Gastrocnemius medialis (tissue), 4 donors: ENCODE measurements at regions not wholly inside any gene's neighbourhood (a gene's known extent, or its start where the extent isn't known, plus 50 kb on each side); places are given as distances from the start of the nearest gene placed in this dataset.

Experiments used
- CTCF ChIP-seq, 5 experiments: fragments of 450-650 bp in 3 of 5; fragments of 200-600 bp in 2 of 5; sonication (generic) in 2 of 5; IDR thresholded peaks in 4 of 5; conservative IDR thresholded peaks in 1 of 5; 1 replicate in 4 of 5; 2 replicates in 1 of 5; pipeline ENCODE4 v1.5.1; 2016 to 2019; ENCODE audit warnings: antibody characterized with exemption in 5 of 5, mild to moderate bottlenecking in 3 of 5, moderate library complexity in 3 of 5
- POLR2A ChIP-seq, 2 donors: fragments of 450-650 bp; IDR thresholded peaks; one replicate each; pipeline ENCODE4 v1.6.1; 2017; ENCODE audit warnings: antibody characterized with exemption in 2 of 2, mild to moderate bottlenecking in 2 of 2, moderate library complexity in 2 of 2

GRCh38 chr13:47553329-47553977 is 447.6 kb downstream of the SUCLA2 start:
- TF ChIP-seq CTCF (IDR thresholded peaks at IDR 0.05 in 4 of 5, conservative IDR thresholded peaks at IDR 0.05 in 1 of 5) (no peak), POLR2A (IDR thresholded peaks at IDR 0.05) (no peak)
